Testis (tissue), 2 donors: ENCODE measurements at regions not wholly inside any gene's neighbourhood (a gene's known extent, or its start where the extent isn't known, plus 50 kb on each side); places are given as distances from the start of the nearest gene placed in this dataset.
"Not testable (repeated sequence)": the region's sequence is repeated elsewhere in the genome, so short reads cannot be mapped to it uniquely, and the experiment has no call there.

Source experiments
- DNase-seq: peaks from one replicate; pipeline ENCODE4 v3.0.0-alpha.2; 2019
- H3K27ac ChIP-seq, 2 donors: fragments of 200-600 bp; sonication (generic); one replicate each; pipeline ENCODE4 v1.5.1; 2019
- H3K27me3 ChIP-seq: fragments of 200-600 bp; sonication (generic); one replicate; pipeline ENCODE4 v1.5.1; 2019
- H3K36me3 ChIP-seq: fragments of 200-600 bp; sonication (generic); one replicate; pipeline ENCODE4 v1.5.1; 2017; ENCODE audit warnings: low read depth; ENCODE audit errors: missing control alignments
- H3K4me1 ChIP-seq: fragments of 200-600 bp; sonication (generic); one replicate; pipeline ENCODE4 v1.5.1; 2019
- H3K4me3 ChIP-seq, 2 donors: fragments of 200-600 bp; sonication (generic); one replicate each; pipeline ENCODE4 v1.5.1; 2017 to 2019
- H3K9me3 ChIP-seq: fragments of 200-600 bp; sonication (generic); one replicate; pipeline ENCODE4 v1.5.1; 2017
- CTCF ChIP-seq, 3 experiments: fragments of 450-650 bp in 2 of 3; fragments of 200-600 bp in 1 of 3; sonication (generic) in 1 of 3; IDR thresholded peaks; one replicate each; pipeline ENCODE4 v1.5.1; 2016 to 2019; ENCODE audit warnings: antibody characterized with exemption in 3 of 3, mild to moderate bottlenecking in 2 of 3, moderate library complexity in 1 of 3
- POLR2A ChIP-seq: fragments of 450-650 bp; IDR thresholded peaks from one replicate; pipeline ENCODE4 v1.6.1; 2017; ENCODE audit warnings: antibody characterized with exemption, mild to moderate bottlenecking, moderate library complexity
- WGBS, 2 donors: methylation state at CpG; one replicate each; pipeline ENCODE4 v1.1.5; 2018; 5-methylcytosine and 5-hydroxymethylcytosine counted together
- intact Hi-C: fragments of 100-400 bp; cut with DNase I; formaldehyde crosslinking; loops from one replicate; pipeline ENCODE4 v1.15.1; 2023; ENCODE audit warnings: low total_unique reads

- Histone ChIP-seq H3K27ac (no peak overlapping the region), H3K9me3 (no peaks in the 10 kb centered on the region), H3K4me3 (no peak overlapping the region), H3K4me1 (no peaks in the 10 kb centered on the region), H3K27me3 (no peaks in the 10 kb centered on the region), H3K36me3 (no peaks in the 10 kb centered on the region)
- no peak for DNase-seq
- 75 to 94% methylated on average over 1 of the region's 1 CpG for WGBS, 2 donors
- intact Hi-C loops = no loop called here
- no peak for TF ChIP-seq CTCF (IDR thresholded peaks at IDR 0.05)
- TF ChIP-seq POLR2A = no peak
Measured at GRCh38 chr6:112603726-112604125, 256.6 kb downstream of the RFPL4B start.

- Histone ChIP-seq H3K9me3 (no peaks in the 10 kb centered on the region), H3K27ac (no peak overlapping the region), H3K4me1 (no peaks in the 10 kb centered on the region), H3K36me3 (no peaks in the 10 kb centered on the region), H3K27me3 (no peaks in the 10 kb centered on the region), H3K4me3 (no peak overlapping the region)
- no peak for TF ChIP-seq CTCF (IDR thresholded peaks at IDR 0.05)
- no peak for TF ChIP-seq POLR2A
- WGBS, 2 donors = 37 to 47% methylated on average over 3 of the region's 3 CpGs
- DNase-seq = no peak
- intact Hi-C loops = no loop called here
Measured at GRCh38 chr6:112606656-112607435, 259.7 kb downstream of the RFPL4B start.

GRCh38 chr6:112608925-112609324 lies 261.8 kb downstream of the RFPL4B start:
- H3K9me3 ChIP-seq, H3K27ac ChIP-seq, DNase-seq, H3K4me3 ChIP-seq, intact Hi-C loops, H3K27me3 ChIP-seq, H3K36me3 ChIP-seq, H3K4me1 ChIP-seq: not testable (repeated sequence)
- WGBS, 2 donors = 90 to 100% methylated on average over 1 of the region's 1 CpG

- intact Hi-C loops = no loop called here
- H3K36me3 ChIP-seq = no peaks in the 10 kb centered on the region
- WGBS, 2 donors = 70 to 78% methylated on average over 2 of the region's 2 CpGs
Measured at GRCh38 chr6:112613410-112613809, 266.3 kb downstream of the RFPL4B start.

GRCh38 chr6:112618849-112619248 lies 271.7 kb downstream of the RFPL4B start:
- intact Hi-C loops = no loop called here
- TF ChIP-seq CTCF (IDR thresholded peaks at IDR 0.05) (peak in 2 of 3 experiments; percentile 21 to 35), POLR2A (no peak)
- Histone ChIP-seq H3K27ac (no peak overlapping the region), H3K4me3 (no peak overlapping the region), H3K9me3 (no peaks in the 10 kb centered on the region), H3K27me3 (no peaks in the 10 kb centered on the region), H3K4me1 (no peaks in the 10 kb centered on the region), H3K36me3 (no peaks in the 10 kb centered on the region)
- peak; percentile 69 for DNase-seq
- WGBS, 2 donors = 52% methylated on average over 3 of the region's 3 CpGs

More at GRCh38 chr6:112613410-112613809, 266.3 kb downstream of the RFPL4B start:
- no peaks in the 10 kb centered on the region for H3K9me3 ChIP-seq
- no peak overlapping the region for H3K27ac ChIP-seq
- no peak overlapping the region for H3K4me3 ChIP-seq
- H3K4me1 ChIP-seq = no peaks in the 10 kb centered on the region
- no peak for TF ChIP-seq CTCF (IDR thresholded peaks at IDR 0.05)
- TF ChIP-seq POLR2A = no peak
- no peak for DNase-seq
- H3K27me3 ChIP-seq = no peaks in the 10 kb centered on the region
